KMS-11 (cell line): ENCODE measurements at regions not wholly inside any gene's neighbourhood (a gene's known extent, or its start where the extent isn't known, plus 50 kb on each side); places are given as distances from the start of the nearest gene placed in this dataset.
"Not testable (repeated sequence)": the region's sequence is repeated elsewhere in the genome, so short reads cannot be mapped to it uniquely, and the experiment has no call there.

Source experiments
- H2AFZ ChIP-seq: fragments of 200-600 bp; sonication (generic); 2 replicates; pipeline ENCODE4 v1.6.1; 2016; ENCODE audit warnings: antibody characterized with exemption, mixed run types, low read depth
- H3K27ac ChIP-seq: fragments of 200-600 bp; sonication (generic); 2 replicates; pipeline ENCODE4 v1.6.1; 2016; ENCODE audit warnings: mild to moderate bottlenecking, mixed run types
- H3K27me3 ChIP-seq: fragments of 200-600 bp; sonication (generic); 2 replicates; pipeline ENCODE4 v1.6.1; 2017; ENCODE audit warnings: mild to moderate bottlenecking, low read depth, mixed run types, moderate library complexity; ENCODE audit not compliant: insufficient read depth
- H3K36me3 ChIP-seq: fragments of 200-600 bp; sonication (generic); 2 replicates; pipeline ENCODE4 v1.6.1; 2017; ENCODE audit warnings: mild to moderate bottlenecking, mixed run types; ENCODE audit not compliant: insufficient read depth
- H3K4me1 ChIP-seq: fragments of 200-600 bp; sonication (generic); 2 replicates; pipeline ENCODE4 v1.6.1; 2016; ENCODE audit warnings: mild to moderate bottlenecking, low read depth, mixed run types; ENCODE audit not compliant: poor library complexity, severe bottlenecking
- H3K4me2 ChIP-seq: fragments of 200-600 bp; sonication (generic); 2 replicates; pipeline ENCODE4 v1.7.0; 2016; ENCODE audit warnings: mild to moderate bottlenecking, mixed run types
- H3K4me3 ChIP-seq: fragments of 200-600 bp; sonication (generic); IDR thresholded peaks from 2 replicates; pipeline ENCODE4 v1.6.1; 2017; ENCODE audit warnings: low read depth, low read length, mixed read lengths; ENCODE audit not compliant: insufficient read depth
- H3K79me2 ChIP-seq: fragments of 200-600 bp; sonication (generic); 2 replicates; pipeline ENCODE4 v1.6.1; 2016; ENCODE audit warnings: low read depth, mixed run types; ENCODE audit not compliant: insufficient read depth
- H3K9ac ChIP-seq: fragments of 200-600 bp; sonication (generic); 2 replicates; pipeline ENCODE4 v1.6.1; 2016; ENCODE audit warnings: mild to moderate bottlenecking, mixed run types
- H4K20me1 ChIP-seq: fragments of 200-600 bp; sonication (generic); 2 replicates; pipeline ENCODE4 v1.6.1; 2016; ENCODE audit warnings: mild to moderate bottlenecking, mixed run types; ENCODE audit not compliant: insufficient read depth
- TF ChIP-seq, protein P1 (sequence below): fragments of 200-600 bp; sonication (generic); conservative IDR thresholded peaks from 2 replicates; pipeline ENCODE4 v1.6.1; 2017; ENCODE audit warnings: low read depth, mild to moderate bottlenecking, antibody characterized with exemption, low read length, moderate library complexity, mixed read lengths

DNA sequence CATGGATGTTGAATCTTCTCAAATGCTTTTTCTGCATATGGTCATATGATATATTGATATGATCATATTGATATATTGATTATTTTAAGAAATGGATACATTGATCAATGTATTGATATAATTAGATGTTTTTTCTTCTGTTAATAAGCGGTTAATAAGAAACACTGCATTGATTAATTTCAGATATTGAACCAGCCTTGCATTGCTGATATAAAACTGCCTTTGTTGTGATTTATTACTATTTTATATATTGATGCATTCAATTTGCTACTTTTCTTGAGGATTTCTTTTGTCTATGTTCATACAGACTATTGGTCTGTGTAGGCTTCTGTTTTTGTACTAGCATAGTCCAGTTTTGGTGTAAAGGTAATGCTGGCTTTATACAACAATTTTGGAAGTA is 79.7 kb upstream of the ELN start:
- Histone ChIP-seq H2AFZ (no peak overlapping the region), H3K4me3 (no peak overlapping the region), H3K4me2 (no peak overlapping the region), H3K4me1 (no peaks in the 10 kb centered on the region), H3K27me3 (no peaks in the 10 kb centered on the region), H3K9ac (no peak overlapping the region), H3K27ac (no peak overlapping the region), H4K20me1 (no peaks in the 10 kb centered on the region), H3K36me3 (no peaks in the 10 kb centered on the region), H3K79me2 (no peaks in the 10 kb centered on the region)
- TF ChIP-seq, protein P1, sequence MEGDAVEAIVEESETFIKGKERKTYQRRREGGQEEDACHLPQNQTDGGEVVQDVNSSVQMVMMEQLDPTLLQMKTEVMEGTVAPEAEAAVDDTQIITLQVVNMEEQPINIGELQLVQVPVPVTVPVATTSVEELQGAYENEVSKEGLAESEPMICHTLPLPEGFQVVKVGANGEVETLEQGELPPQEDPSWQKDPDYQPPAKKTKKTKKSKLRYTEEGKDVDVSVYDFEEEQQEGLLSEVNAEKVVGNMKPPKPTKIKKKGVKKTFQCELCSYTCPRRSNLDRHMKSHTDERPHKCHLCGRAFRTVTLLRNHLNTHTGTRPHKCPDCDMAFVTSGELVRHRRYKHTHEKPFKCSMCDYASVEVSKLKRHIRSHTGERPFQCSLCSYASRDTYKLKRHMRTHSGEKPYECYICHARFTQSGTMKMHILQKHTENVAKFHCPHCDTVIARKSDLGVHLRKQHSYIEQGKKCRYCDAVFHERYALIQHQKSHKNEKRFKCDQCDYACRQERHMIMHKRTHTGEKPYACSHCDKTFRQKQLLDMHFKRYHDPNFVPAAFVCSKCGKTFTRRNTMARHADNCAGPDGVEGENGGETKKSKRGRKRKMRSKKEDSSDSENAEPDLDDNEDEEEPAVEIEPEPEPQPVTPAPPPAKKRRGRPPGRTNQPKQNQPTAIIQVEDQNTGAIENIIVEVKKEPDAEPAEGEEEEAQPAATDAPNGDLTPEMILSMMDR, result no peak

DNA sequence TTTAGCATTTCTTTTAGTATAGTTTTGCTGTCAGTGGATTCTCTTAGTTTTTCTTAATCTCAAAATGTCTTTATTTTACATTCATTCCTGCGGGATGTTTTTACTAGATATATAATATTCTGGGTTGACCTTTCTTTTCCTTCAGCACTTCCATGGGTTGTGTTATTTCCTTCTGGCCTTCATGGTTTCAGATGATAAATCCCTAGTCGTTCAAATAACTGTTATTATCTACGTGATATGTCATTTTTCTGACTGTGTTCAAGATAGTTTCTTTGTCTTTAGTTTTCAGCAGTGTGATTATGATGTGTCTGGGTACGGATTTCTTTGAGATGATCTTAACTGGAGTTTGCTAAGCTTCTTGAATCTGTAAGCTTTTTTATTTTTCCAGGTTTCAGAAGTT is 75.7 kb upstream of the ELN start:
- no peak overlapping the region for H2AFZ ChIP-seq
- H3K79me2 ChIP-seq, result no peaks in the 10 kb centered on the region
- TF ChIP-seq, protein P1, result no peak
- no peaks in the 10 kb centered on the region for H3K27me3 ChIP-seq
- H3K4me1 ChIP-seq, result no peaks in the 10 kb centered on the region
- H3K36me3 ChIP-seq, result no peaks in the 10 kb centered on the region
- H3K9ac ChIP-seq, result no peak overlapping the region
- no peak overlapping the region for H3K4me2 ChIP-seq
- no peaks in the 10 kb centered on the region for H4K20me1 ChIP-seq
- H3K4me3 ChIP-seq, result no peak overlapping the region
- H3K27ac ChIP-seq, result no peak overlapping the region

DNA sequence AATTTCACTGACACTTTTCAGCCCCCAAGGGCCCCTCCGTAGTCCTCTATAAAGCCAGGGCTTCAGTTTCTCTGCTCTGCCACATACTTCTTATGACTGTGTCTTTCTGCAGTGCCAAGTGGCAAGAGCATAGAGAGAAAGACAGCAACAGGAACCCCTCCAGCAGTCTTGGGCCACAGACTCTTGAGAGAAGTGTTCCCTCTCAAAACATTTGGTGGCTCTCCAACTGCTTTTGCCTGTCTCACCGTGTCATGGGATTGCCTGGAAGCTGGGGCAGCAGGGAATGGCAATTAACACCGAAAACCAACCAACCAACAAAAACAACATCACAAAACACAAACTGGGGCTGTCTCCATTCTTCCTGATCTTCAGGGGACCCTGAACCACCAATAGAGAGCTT is 73.8 kb upstream of the ELN start:
- Histone ChIP-seq H3K4me3 (no peak overlapping the region), H3K36me3 (no peaks in the 10 kb centered on the region), H3K79me2 (no peaks in the 10 kb centered on the region), H3K9ac (no peak overlapping the region), H3K27ac (no peak overlapping the region), H2AFZ (no peak overlapping the region), H3K4me2 (no peak overlapping the region), H3K4me1 (no peaks in the 10 kb centered on the region), H3K27me3 (no peaks in the 10 kb centered on the region), H4K20me1 (no peaks in the 10 kb centered on the region)
- TF ChIP-seq, protein P1, result no peak

DNA sequence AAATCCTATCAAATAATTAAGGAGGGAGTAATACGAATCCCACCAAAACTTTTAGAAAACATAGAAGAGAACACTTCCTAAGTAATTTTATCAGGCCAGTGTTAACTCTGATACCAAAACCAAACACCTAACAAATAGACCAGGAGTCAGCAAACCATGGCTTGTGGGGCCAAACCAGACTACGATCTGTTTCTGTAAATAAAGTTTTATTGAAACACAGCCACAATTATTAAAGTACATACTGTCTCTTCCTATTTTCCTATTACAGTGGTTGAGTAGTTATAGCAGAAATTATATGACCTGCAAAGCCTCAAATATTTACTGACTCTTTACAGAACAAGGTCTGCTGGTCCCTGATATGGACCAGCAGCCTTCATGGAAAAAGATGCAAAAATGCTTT is 73.1 kb upstream of the ELN start:
- no peak overlapping the region for H3K9ac ChIP-seq
- no peaks in the 10 kb centered on the region for H3K79me2 ChIP-seq
- no peak overlapping the region for H3K4me2 ChIP-seq
- no peaks in the 10 kb centered on the region for H3K4me1 ChIP-seq
- TF ChIP-seq, protein P1, result no peak
- H3K27ac ChIP-seq, result no peak overlapping the region
- H4K20me1 ChIP-seq, result no peaks in the 10 kb centered on the region
- H3K36me3 ChIP-seq, result no peaks in the 10 kb centered on the region
- no peak overlapping the region for H2AFZ ChIP-seq
- H3K27me3 ChIP-seq, result no peaks in the 10 kb centered on the region
- H3K4me3 ChIP-seq, result no peak overlapping the region

DNA sequence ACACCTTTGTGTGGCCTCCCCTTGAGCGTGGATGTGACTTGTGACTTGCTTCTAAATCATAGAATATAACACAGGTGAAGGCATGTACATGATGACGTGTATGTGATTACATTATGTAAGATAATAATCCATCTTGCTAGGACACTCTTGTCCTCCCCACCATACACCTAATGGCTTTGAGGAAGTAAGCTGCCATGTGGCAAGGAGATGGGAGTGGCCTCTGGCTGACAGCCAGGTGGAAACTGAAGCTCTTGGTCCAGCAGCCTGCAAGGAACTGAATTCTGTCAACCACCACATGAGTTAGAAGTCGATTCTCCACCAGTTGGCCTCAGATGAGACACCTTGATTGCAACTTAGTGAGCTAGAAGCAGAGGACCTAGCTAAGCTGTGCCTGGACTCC is 67.4 kb upstream of the ELN start:
- no peaks in the 10 kb centered on the region for H3K79me2 ChIP-seq
- no peak overlapping the region for H3K4me2 ChIP-seq
- H3K36me3 ChIP-seq, result no peaks in the 10 kb centered on the region
- no peak overlapping the region for H3K4me3 ChIP-seq
- H3K4me1 ChIP-seq, result no peaks in the 10 kb centered on the region
- no peak overlapping the region for H2AFZ ChIP-seq
- no peak overlapping the region for H3K27ac ChIP-seq
- no peaks in the 10 kb centered on the region for H4K20me1 ChIP-seq
- no peaks in the 10 kb centered on the region for H3K27me3 ChIP-seq
- H3K9ac ChIP-seq, result no peak overlapping the region
- TF ChIP-seq, protein P1, result no peak

DNA sequence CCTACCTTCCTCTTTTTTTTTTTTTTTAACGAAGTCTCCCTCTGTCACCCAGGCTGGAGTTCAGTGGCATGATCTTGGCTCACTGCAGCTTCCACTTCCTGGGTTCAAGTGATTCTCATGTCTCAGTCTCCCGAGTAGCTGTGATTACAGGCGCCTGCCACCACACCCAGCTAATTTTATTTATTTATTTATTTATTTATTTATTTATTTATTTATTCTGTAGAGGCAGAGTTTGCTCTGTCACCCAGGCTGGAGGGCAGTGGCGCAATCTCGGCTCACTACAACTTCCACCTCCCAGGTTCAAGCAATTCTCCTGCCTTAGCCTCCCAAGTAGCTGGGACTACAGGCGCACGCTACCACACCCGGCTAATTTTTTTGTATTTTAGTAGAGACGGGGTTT is 66.0 kb upstream of the ELN start:
- H3K27me3 ChIP-seq, H4K20me1 ChIP-seq, H3K4me1 ChIP-seq, H2AFZ ChIP-seq, H3K4me2 ChIP-seq, H3K27ac ChIP-seq, H3K4me3 ChIP-seq, H3K9ac ChIP-seq, H3K79me2 ChIP-seq, H3K36me3 ChIP-seq: not testable (repeated sequence)
